ENCODE measurements at regions not wholly inside any gene's neighbourhood (a gene's known extent, or its start where the extent isn't known, plus 50 kb on each side); places are given as distances from the start of the nearest gene placed in this dataset.

DNA sequence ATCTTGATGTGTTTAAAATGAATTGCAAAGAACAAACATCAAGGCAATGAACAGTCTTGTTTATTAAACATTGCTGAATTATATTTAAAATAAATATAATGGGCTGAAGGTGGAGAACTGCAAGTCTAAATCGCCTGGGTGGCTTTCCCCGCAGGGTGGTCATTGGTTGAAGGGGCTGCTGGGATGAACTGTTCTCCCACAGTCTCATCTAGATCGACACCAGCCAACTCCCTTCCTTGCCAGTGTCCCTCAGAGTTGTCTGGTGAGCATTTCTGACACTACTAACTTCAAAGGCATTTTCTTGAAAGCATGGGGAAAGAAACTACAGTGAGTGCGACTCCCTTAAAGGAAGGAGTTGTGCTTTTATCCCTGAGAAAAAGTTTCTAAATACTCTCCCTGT lies 196.5 kb upstream of the LRTM1 start:
- Histone ChIP-seq H3K4me1 (ENCODE audit: low read length) (no peaks in the 10 kb centered on the region), H3K27me3 (replicated peaks; ENCODE audit: insufficient read depth, low read length) (no peaks in the 10 kb centered on the region), H3K27ac (ENCODE audit: low read length) (no peak overlapping the region), H3K9me3 (replicated peaks; ENCODE audit: insufficient read depth, low read length) (no peaks in the 10 kb centered on the region), H3F3A (ENCODE audit: insufficient read depth, low read length) (no peaks in the 10 kb centered on the region), H2AFZ (ENCODE audit: low read length) (no peak overlapping the region), H3K79me2 (ENCODE audit: low read length) (no peaks in the 10 kb centered on the region), H3K9me2 (replicated peaks; ENCODE audit: insufficient read depth, low read length) (no peaks in the 10 kb centered on the region), H3K36me3 (replicated peaks; ENCODE audit: insufficient read depth, low read length) (no peaks in the 10 kb centered on the region), H3K4me3 (ENCODE audit: low read length) (no peak overlapping the region), H3K9ac (ENCODE audit: low read length) (no peak overlapping the region), H3K4me2 (ENCODE audit: low read depth, low read length) (no peak overlapping the region), H4K20me1 (ENCODE audit: insufficient read depth, low read length) (no peaks in the 10 kb centered on the region)
- no peak for DNase-seq
- TF ChIP-seq, protein P1, sequence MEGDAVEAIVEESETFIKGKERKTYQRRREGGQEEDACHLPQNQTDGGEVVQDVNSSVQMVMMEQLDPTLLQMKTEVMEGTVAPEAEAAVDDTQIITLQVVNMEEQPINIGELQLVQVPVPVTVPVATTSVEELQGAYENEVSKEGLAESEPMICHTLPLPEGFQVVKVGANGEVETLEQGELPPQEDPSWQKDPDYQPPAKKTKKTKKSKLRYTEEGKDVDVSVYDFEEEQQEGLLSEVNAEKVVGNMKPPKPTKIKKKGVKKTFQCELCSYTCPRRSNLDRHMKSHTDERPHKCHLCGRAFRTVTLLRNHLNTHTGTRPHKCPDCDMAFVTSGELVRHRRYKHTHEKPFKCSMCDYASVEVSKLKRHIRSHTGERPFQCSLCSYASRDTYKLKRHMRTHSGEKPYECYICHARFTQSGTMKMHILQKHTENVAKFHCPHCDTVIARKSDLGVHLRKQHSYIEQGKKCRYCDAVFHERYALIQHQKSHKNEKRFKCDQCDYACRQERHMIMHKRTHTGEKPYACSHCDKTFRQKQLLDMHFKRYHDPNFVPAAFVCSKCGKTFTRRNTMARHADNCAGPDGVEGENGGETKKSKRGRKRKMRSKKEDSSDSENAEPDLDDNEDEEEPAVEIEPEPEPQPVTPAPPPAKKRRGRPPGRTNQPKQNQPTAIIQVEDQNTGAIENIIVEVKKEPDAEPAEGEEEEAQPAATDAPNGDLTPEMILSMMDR (IDR thresholded peaks at IDR 0.05; ENCODE audit: low read length) = no peak
- TF ChIP-seq EZH2 (optimal IDR thresholded peaks at IDR 0.05; ENCODE audit: low read depth, low read length) (no peak), EZH2phosphoT487 (IDR thresholded peaks at IDR 0.05; ENCODE audit: low read length) (no peak)
